ENCODE measurements at regions not wholly inside any gene's neighbourhood (a gene's known extent, or its start where the extent isn't known, plus 50 kb on each side); places are given as distances from the start of the nearest gene placed in this dataset.

DNA sequence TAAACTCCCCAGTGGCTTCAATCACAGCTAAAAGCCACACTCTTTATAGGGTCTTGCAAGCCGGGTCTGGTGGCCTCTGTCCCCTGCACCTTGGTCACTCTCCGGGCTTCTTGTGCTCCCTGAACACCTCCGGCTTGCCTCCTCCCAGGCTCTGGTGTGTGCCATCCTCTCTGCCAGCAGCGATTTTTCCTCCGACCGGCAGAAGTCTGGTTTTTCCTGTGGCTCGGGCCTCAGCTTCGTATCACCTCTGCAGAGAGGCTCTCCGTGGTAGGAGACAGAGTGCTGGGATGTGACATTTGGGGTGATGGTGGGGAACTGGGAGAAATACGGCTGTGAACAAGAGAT, 58.8 kb upstream of the HPCAL1 start:
- no peak for TF ChIP-seq POLR2A (IDR thresholded peaks at IDR 0.05; ENCODE audit: low read depth, low read length)
- TF ChIP-seq CTCF (IDR thresholded peaks at IDR 0.05; ENCODE audit: extremely low read depth in 1 of 2, insufficient read depth in 1 of 2, low read depth in 1 of 2, low read length in 2 of 2): no peak
- no peak for TF ChIP-seq EZH2 (IDR thresholded peaks at IDR 0.05; ENCODE audit: borderline replicate concordance, low read depth, low read length, severe bottlenecking)
- Histone ChIP-seq H3K79me2 (ENCODE audit: control insufficient read depth, insufficient read depth, low read length) (no peaks in the 10 kb centered on the region), H3K4me2 (ENCODE audit: insufficient read depth, low read length) (no peak overlapping the region), H3K4me1 (ENCODE audit: control insufficient read depth, extremely low read depth, insufficient read depth, low read length) (no peaks in the 10 kb centered on the region), H3K36me3 (ENCODE audit: control insufficient read depth in 2 of 2, extremely low read depth in 1 of 2, insufficient read depth in 2 of 2, low read length in 2 of 2) (no peaks in the 10 kb centered on the region), H2AFZ (ENCODE audit: low read depth, low read length) (no peak overlapping the region), H3K9me1 (replicated peaks; ENCODE audit: control insufficient read depth, extremely low read depth, insufficient read depth, low read length) (no peaks in the 10 kb centered on the region), H3K9ac (replicated peaks; ENCODE audit: extremely low read depth, insufficient read depth, low read length) (no peak overlapping the region), H3K27ac (ENCODE audit: insufficient read depth, low read depth, low read length) (no peak overlapping the region), H4K20me1 (replicated peaks; ENCODE audit: control insufficient read depth, extremely low read depth, insufficient read depth, low read length) (no peaks in the 10 kb centered on the region), H3K9me3 (replicated peaks; ENCODE audit: control insufficient read depth, insufficient read depth, low read length) (no peaks in the 10 kb centered on the region), H3K4me3 (replicated peaks in 1 of 3; ENCODE audit: insufficient read depth in 1 of 3, low read depth in 1 of 3, low read length in 3 of 3) (no peak overlapping the region), H3K27me3 (ENCODE audit: control insufficient read depth in 2 of 2, insufficient read depth in 2 of 2, low read length in 2 of 2) (peaks cover 1 to 6% of the 10 kb centered on the region in 2 experiments)
- dilution Hi-C loops (cut with MboI; ENCODE audit: extremely low pct_ligation_motif_present, low sequenced_read_pairs) (no loop called here), intact Hi-C loops (cut with micrococcal nuclease) (no loop called here)
- ChIA-PET CTCF (interaction anchor here (0.6 to 1.4 kb wide), 2 partner anchors 12 kb away, joined by 3 read pairs; no protein-coding TSS in a partner anchor), POLR2A (no interaction called here)
- FAIRE-seq (no peak), DNase-seq (ENCODE audit: low read depth, low spot score) (no peak)
- BruUV-seq (replicated peaks): no TSS peak

- BruUV-seq (replicated peaks): no TSS peak
- POLR2A ChIA-PET: no interaction called here
- Histone ChIP-seq H3K79me2 (ENCODE audit: control insufficient read depth, insufficient read depth, low read length) (no peaks in the 10 kb centered on the region), H3K9ac (replicated peaks; ENCODE audit: extremely low read depth, insufficient read depth, low read length) (no peak overlapping the region), H3K9me1 (replicated peaks; ENCODE audit: control insufficient read depth, extremely low read depth, insufficient read depth, low read length) (no peaks in the 10 kb centered on the region), H3K36me3 (ENCODE audit: control insufficient read depth in 2 of 2, extremely low read depth in 1 of 2, insufficient read depth in 2 of 2, low read length in 2 of 2) (no peaks in the 10 kb centered on the region), H3K4me2 (ENCODE audit: insufficient read depth, low read length) (no peak overlapping the region), H3K4me3 (replicated peaks in 1 of 3; ENCODE audit: insufficient read depth in 1 of 3, low read depth in 1 of 3, low read length in 3 of 3) (no peak overlapping the region), H3K9me3 (replicated peaks; ENCODE audit: control insufficient read depth, insufficient read depth, low read length) (no peaks in the 10 kb centered on the region), H4K20me1 (replicated peaks; ENCODE audit: control insufficient read depth, extremely low read depth, insufficient read depth, low read length) (no peaks in the 10 kb centered on the region), H3K27me3 (ENCODE audit: control insufficient read depth in 2 of 2, insufficient read depth in 2 of 2, low read length in 2 of 2) (peaks cover 2 to 9% of the 10 kb centered on the region in 2 experiments), H3K4me1 (ENCODE audit: control insufficient read depth, extremely low read depth, insufficient read depth, low read length) (no peaks in the 10 kb centered on the region), H3K27ac (ENCODE audit: insufficient read depth, low read depth, low read length) (no peak overlapping the region), H2AFZ (ENCODE audit: low read depth, low read length) (no peak overlapping the region)
- CTCF ChIA-PET: interaction anchor here (1.4 kb wide), 1 partner anchor 13 kb away, joined by 3 read pairs; no protein-coding TSS in a partner anchor
- dilution Hi-C loops (cut with MboI; ENCODE audit: extremely low pct_ligation_motif_present, low sequenced_read_pairs) (no loop called here), intact Hi-C loops (cut with micrococcal nuclease) (no loop called here)
- FAIRE-seq: no peak
- no peak for DNase-seq (ENCODE audit: low read depth, low spot score)
- TF ChIP-seq MYC (IDR thresholded peaks at IDR 0.05; ENCODE audit: low read depth, low read length): no peak
- TF ChIP-seq POLR2AphosphoS5 (IDR thresholded peaks at IDR 0.05; ENCODE audit: insufficient read depth, low read depth, low read length): no peak
Measured at GRCh38 chr2:10245021-10245420, 57.7 kb upstream of the HPCAL1 start.

All from endothelial cell of umbilical vein (primary cell).